ENCODE measurements at regions not wholly inside any gene's neighbourhood (a gene's known extent, or its start where the extent isn't known, plus 50 kb on each side); places are given as distances from the start of the nearest gene placed in this dataset.

DNA sequence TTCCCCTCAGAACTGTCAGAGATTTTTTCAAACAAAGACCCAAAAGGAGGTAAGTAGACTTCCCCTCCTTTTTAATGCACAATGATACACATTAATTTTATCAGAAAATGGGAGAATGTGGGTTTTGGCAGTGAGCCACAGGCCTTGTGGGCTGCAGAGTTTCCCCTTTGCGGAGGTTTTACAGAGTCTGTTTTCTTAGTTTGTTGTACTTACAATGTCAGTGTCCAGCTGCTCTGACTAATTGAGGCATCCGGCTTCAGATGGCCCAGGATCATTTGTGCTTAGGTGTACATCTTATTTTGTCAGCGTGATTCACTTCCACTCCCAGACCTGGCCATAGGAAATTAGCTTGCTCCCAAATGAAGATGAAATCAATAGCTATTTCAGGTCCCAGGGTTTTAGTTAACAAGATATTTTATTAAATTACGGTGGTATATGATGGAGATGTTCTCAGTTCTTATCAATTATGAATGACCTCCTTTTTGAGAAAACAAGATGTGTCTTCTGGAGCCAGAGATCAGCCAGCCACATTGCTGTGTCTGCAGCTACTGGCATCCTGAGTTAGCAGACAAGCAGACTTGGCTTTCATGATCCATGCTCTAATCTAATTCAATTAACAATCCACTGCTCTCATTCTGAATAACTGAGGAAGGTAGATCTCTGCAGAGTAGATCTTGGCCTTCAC is 1086.6 kb upstream of the SORCS1 start:
- TF ChIP-seq POLR2AphosphoS5 (IDR thresholded peaks at IDR 0.05; ENCODE audit: low read depth, low read length) (no peak), POLR2A (IDR thresholded peaks at IDR 0.05; ENCODE audit: low read depth, low read length) (no peak), SPI1 (IDR thresholded peaks at IDR 0.05; ENCODE audit: low read depth, low read length) (no peak), TAF1 (IDR thresholded peaks at IDR 0.05; ENCODE audit: low read depth, low read length) (no peak), PAX5 (IDR thresholded peaks at IDR 0.05; ENCODE audit: insufficient read depth, low read length, severe bottlenecking) (no peak), POU2F2 (IDR thresholded peaks at IDR 0.05; ENCODE audit: low read depth, low read length) (no peak)
